Astrocyte of the cerebellum (primary cell): ENCODE measurements at regions not wholly inside any gene's neighbourhood (a gene's known extent, or its start where the extent isn't known, plus 50 kb on each side); places are given as distances from the start of the nearest gene placed in this dataset.

Experiments used
- DNase-seq: peaks from one replicate; pipeline ENCODE4 v3.0.0-alpha.2; 2011; ENCODE audit warnings: low read depth
- H3K4me3 ChIP-seq: 2 replicates; pipeline ENCODE4 v1.5.1; 2011; ENCODE audit warnings: mild to moderate bottlenecking, low read depth, low read length, moderate library complexity
- CTCF ChIP-seq: IDR thresholded peaks from 2 replicates; pipeline ENCODE4 v1.5.1; 2012; ENCODE audit warnings: low read length, low read depth, moderate library complexity, mild to moderate bottlenecking; ENCODE audit errors: missing control alignments
- in situ Hi-C: cut with HindIII; loops from 2 replicates; pipeline ENCODE4 v1.10.0; 2017; ENCODE audit warnings: low sequenced_read_pairs

GRCh38 chr5:6308683-6309082 lies 69.7 kb downstream of the MED10 start:
- DNase-seq: no peak
- no peak overlapping the region for H3K4me3 ChIP-seq
- in situ Hi-C loops: no loop called here
- no peak for TF ChIP-seq CTCF

GRCh38 chr5:6307304-6307703 lies 71.0 kb downstream of the MED10 start:
- DNase-seq: no peak
- no peak overlapping the region for H3K4me3 ChIP-seq
- no peak for TF ChIP-seq CTCF
- in situ Hi-C loops: no loop called here

- no peak for DNase-seq
- no peak overlapping the region for H3K4me3 ChIP-seq
- in situ Hi-C loops: no loop called here
- no peak for TF ChIP-seq CTCF
Observed at GRCh38 chr5:6305853-6306252, 72.5 kb downstream of the MED10 start.

GRCh38 chr5:6302684-6303083 lies 75.7 kb downstream of the MED10 start:
- no peak overlapping the region for H3K4me3 ChIP-seq
- in situ Hi-C loops: no loop called here
- TF ChIP-seq CTCF: no peak
- DNase-seq: no peak

GRCh38 chr5:6302075-6302474 lies 76.3 kb downstream of the MED10 start:
- in situ Hi-C loops: no loop called here
- no peak overlapping the region for H3K4me3 ChIP-seq
- DNase-seq: no peak
- no peak for TF ChIP-seq CTCF

- DNase-seq: no peak
- H3K4me3 ChIP-seq: no peak overlapping the region
- TF ChIP-seq CTCF: no peak
- in situ Hi-C loops: no loop called here
Observed at GRCh38 chr5:6296524-6296923, 81.8 kb downstream of the MED10 start.

- in situ Hi-C loops: no loop called here
- DNase-seq: no peak
- H3K4me3 ChIP-seq: no peak overlapping the region
- TF ChIP-seq CTCF: peak; percentile 3
Observed at GRCh38 chr5:6291961-6292360, 86.4 kb downstream of the MED10 start.
